ENCODE measurements at regions not wholly inside any gene's neighbourhood (a gene's known extent, or its start where the extent isn't known, plus 50 kb on each side); places are given as distances from the start of the nearest gene placed in this dataset.
A peak's percentile ranks its signal among the peaks of the same experiment; 100 is the strongest.

- peak in 1 of 5 experiments; percentile 4 for DNase-seq
Measured at GRCh38 chr5:148913985-148914431, 87.6 kb downstream of the ADRB2 start.

DNA sequence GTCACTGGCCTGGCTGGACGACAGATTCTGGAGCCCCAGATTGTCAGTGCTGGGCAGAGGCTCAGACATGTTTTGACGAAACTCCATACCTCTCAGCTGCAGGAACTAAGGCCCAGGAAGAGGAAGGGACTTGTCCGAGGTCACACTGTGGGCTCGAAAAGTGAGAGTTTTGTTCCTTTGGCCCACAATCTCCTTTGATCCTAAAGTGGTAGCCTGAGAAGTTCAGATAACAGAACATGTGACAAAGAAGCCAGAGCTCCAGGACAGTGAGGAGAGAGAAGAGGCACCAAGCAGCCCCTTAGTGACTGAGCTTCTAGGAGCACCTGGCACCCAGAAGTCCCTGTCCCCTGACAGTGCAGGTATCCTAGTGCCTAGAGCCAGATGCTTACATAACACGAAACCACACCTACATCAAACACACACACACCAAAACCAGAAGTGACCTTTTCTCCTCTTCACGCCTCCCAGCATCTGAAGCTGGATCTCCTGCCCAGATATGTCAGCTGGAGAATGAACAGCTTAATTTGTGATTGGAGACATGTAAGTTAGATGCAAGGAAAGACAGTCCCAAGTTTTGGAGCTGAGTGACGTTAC lies 88.9 kb downstream of the ADRB2 start:
- DNase-seq = no peak

GRCh38 chr5:148920646-148921288 lies 94.4 kb downstream of the ADRB2 start:
- no peak for DNase-seq

- no peak for DNase-seq
Measured at GRCh38 chr5:148921350-148921749, 94.9 kb downstream of the ADRB2 start.

- DNase-seq = no peak
Measured at GRCh38 chr5:148922606-148923005, 96.2 kb downstream of the ADRB2 start.

GRCh38 chr5:148923023-148923422 lies 96.6 kb downstream of the ADRB2 start:
- no peak for DNase-seq

GRCh38 chr5:148924817-148925216 lies 98.4 kb downstream of the ADRB2 start:
- no peak for DNase-seq

- DNase-seq = no peak
Measured at GRCh38 chr5:148926207-148926606, 99.8 kb downstream of the ADRB2 start.

DNA sequence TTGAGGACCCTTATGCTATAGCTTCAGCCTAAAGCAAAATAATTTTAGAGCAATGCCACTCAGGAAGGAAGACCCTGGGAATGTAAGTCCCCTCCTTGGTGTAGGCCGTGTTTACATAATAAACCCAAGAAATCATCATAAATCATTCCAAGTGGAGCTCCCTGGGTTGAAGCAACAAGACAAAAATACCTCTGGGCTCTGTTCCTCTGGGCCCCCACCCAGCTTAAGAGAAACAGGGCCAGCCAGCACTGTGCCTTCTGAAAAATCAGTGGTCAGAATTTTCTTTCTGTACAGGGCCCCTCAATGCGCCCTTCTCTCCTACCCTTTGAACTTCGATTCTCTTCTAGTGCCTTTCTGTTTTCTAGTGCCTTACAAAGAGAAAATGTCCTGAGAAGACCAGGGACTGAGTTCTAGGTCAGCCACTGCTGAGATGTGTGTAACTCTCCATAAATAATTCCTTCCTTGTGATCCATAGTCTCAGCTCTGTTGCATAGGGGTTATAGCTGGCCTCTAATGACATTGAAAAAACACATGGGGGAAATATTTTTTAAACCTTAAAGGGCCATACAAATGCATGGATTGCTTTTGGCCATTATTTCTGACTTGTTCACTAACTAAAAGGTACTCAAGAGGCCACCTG lies 101.0 kb downstream of the ADRB2 start:
- no peak for DNase-seq

GRCh38 chr5:148928141-148928540 lies 101.7 kb downstream of the ADRB2 start:
- DNase-seq = no peak

DNA sequence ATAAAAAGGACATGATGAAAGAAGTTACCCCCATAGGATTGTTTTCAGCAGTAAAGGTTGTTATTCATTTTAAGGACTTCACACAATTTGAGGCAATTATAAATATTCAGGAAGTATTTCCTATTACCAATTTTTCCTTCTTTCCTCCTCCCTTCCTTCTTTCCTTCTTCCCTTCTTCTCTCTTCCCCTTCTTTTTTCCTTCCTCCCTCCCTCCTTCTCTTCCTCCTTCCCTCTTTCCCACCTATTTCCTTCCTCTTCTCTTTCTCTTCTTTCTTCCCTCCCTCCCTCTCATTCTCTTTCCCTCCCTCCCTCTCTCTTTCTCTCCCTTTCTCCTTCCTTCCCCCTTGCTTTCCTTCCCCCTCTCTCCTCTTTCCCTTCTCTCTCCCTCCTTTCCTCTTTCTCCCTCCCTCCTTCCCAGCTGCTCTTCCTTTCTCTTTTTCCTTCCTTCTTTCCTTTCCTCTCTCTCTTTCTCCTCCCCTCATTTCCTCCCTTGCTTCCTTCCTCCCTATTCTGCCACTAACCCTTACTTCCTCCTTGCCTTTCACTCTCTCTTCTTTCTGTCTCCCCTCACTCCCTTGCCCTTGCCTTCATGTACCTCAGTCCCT lies 105.1 kb downstream of the ADRB2 start:
- DNase-seq = no peak

- no peak for DNase-seq
Measured at GRCh38 chr5:148932355-148932935, 106.0 kb downstream of the ADRB2 start.

GRCh38 chr5:148933903-148934432 lies 107.6 kb downstream of the ADRB2 start:
- no peak for DNase-seq

GRCh38 chr5:148934895-148935400 lies 108.5 kb downstream of the ADRB2 start:
- no peak for DNase-seq

GRCh38 chr5:148937239-148937638 lies 110.8 kb downstream of the ADRB2 start:
- DNase-seq = no peak

DNA sequence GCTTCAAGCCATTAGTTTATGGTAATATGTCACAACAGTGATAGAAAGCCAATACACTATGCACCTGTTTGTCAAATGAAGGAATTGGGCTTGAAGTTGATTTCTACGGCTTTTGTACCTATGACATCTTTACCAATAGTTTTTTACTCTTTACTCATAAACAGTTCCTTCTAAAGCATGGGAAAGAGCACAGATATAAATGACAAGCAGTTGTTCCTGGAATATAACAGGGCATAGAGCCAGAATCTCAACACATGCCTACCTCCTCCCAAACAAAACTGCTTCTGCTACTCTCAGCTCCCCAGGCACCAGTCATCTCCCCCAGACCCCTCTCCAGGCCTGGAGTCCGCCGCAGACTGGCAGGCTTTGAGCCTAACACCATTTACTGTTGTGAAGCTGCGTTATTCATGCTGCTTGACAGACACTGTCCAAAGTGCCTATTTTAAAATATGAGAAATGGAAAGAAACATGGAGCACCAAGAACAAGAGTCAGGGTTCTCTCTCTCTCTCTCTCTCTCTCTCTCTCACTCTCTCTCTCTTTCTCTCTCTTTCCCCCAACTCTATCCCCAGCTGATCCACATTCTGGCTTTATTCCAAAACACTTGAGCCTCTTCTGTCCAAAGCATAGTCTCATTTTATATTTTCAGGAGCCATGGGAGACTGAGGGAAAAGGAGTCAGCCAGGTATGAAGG lies 111.6 kb downstream of the ADRB2 start:
- no peak for DNase-seq

DNA sequence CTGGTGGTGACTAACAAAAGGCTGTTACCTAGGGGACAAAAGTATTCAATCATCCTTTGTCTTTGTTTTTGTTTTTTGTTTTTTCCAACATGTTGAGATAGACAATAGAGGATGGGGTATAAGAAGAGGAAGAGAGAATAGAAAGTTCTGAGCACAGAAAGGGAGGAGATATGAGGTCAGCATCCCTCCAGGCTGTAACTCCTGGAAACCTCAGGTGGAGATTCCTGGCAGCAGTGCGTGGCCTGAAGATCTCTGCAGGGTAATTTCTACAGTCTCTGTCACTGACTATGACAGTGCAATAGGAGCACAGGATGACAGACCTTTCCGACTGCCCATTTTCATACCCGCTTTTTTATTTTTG lies 112.1 kb downstream of the ADRB2 start:
- DNase-seq = no peak

DNA sequence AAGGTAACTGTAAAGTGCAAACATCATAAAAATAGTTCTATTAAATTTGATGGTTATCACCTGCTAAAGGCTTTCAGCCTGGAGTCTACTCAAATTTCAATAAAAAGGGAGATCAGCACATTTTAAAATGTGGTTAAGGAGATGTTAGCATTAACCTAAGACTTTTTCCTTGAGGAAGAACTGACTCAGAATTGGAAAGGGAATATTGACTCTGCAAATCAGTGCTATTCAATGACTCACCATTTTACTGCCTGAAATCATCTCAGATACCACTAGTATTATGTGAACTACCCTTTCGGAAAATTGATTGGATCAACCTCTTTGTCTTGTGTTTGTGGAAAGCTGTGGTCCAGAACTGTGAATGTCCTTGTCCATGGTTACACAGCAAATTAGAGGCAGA lies 113.3 kb downstream of the ADRB2 start:
- DNase-seq = no peak

DNA sequence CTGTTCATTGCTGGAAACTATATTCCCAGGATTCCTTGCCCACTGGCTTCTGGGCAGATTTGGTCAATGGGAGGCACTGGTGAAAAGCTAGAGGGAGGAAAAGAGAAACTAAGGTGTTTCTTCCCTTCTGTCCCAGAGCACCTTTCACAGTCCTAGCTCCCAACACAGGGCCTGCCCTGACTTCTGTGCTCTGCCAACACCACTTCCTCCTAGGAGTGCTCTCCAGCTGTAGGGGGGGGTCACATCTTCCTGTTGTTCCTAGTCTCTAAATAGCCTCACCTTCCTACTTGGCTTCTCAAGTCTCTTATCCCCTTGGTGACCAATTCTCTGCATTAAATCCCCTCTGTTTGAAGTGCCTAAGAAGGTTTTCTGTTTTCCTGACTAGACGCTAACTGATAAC lies 115.4 kb downstream of the ADRB2 start:
- DNase-seq = no peak

DNA sequence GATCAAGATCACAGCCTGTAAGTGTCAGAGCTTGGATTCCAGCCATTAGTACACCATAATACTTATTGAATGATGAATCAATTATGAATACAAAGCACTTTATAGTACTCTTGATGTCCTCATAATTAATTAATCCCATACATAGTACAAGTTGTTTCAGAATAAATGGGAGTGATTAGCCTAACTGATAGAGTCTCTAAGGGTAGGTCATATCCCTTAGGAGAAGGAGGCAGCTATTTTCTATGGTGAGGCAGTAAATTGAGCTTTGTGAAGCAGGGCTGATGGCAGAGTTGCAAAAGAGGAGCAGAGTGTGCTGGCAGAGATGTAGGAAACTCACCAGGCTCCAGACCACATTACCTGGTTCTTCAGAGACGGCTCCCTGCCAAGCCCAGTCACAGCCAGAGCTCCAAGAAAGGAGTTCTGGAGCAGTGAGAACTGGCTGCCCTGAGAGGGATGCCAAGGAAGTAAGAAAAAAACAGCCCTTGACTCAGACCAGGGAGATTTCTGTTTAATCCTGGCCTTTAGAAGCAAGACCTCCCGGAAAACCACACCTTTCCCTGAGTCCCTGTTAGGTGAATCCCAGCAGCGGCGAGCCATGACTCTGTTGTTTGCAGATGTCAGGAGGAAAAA lies 112.9 kb downstream of the SH3TC2 start:
- DNase-seq = no peak

- no peak for DNase-seq
Measured at GRCh38 chr5:148950471-148950863, 112.4 kb downstream of the SH3TC2 start.

- no peak for DNase-seq
Measured at GRCh38 chr5:148950892-148951291, 112.0 kb downstream of the SH3TC2 start.
